ENCODE measurements at regions not wholly inside any gene's neighbourhood (a gene's known extent, or its start where the extent isn't known, plus 50 kb on each side); places are given as distances from the start of the nearest gene placed in this dataset.

GRCh38 chr3:102348904-102349303 lies 85.9 kb upstream of the ZPLD1 start:
- TF ChIP-seq CTCF (conservative IDR thresholded peaks at IDR 0.05; ENCODE audit: low read length) (no peak), EZH2phosphoT487 (IDR thresholded peaks at IDR 0.05; ENCODE audit: borderline replicate concordance) (no peak)

Data from Loucy (cell line).